Ovary (tissue), 7 donors: ENCODE measurements at regions not wholly inside any gene's neighbourhood (a gene's known extent, or its start where the extent isn't known, plus 50 kb on each side); places are given as distances from the start of the nearest gene placed in this dataset.

Experiments used
- DNase-seq, 5 donors: peaks; one replicate each; pipeline ENCODE4 v3.0.0-alpha.2; 2019 to 2020
- H3K27ac ChIP-seq, 2 donors: fragments of 200-600 bp; one replicate each; pipeline versions ENCODE4 v1.5.1 to v1.8.0; 2019 to 2022
- H3K27me3 ChIP-seq: fragments of 200-600 bp; one replicate; pipeline ENCODE4 v1.8.0; 2022
- H3K36me3 ChIP-seq: fragments of 200-600 bp; sonication (generic); one replicate; pipeline ENCODE4 v1.5.1; 2019
- H3K4me1 ChIP-seq: one replicate; pipeline ENCODE4 v1.8.1; 2013; ENCODE audit warnings: mild to moderate bottlenecking, moderate library complexity; ENCODE audit not compliant: insufficient read depth
- H3K4me3 ChIP-seq: fragments of 200-600 bp; sonication (generic); one replicate; pipeline ENCODE4 v1.5.1; 2017
- H3K9me3 ChIP-seq, 2 donors: fragments of 200-600 bp in 1 of 2; sonication (generic) in 1 of 2; one replicate each; pipeline versions ENCODE4 v1.5.1 to v1.8.1; 2013 to 2019; ENCODE audit warnings: mild to moderate bottlenecking in 1 of 2, moderate library complexity in 1 of 2
- EP300 ChIP-seq: sonication (generic); formaldehyde crosslinking; IDR thresholded peaks from one replicate; pipeline ENCODE4 v1.6.1; 2017; ENCODE audit warnings: antibody characterized with exemption
- POLR2A ChIP-seq: fragments of 450-650 bp; IDR thresholded peaks from one replicate; pipeline ENCODE4 v1.6.1; 2017; ENCODE audit warnings: antibody characterized with exemption, mild to moderate bottlenecking, moderate library complexity
- WGBS, 3 donors: extraction: QIAGEN DNeasy Blood & Tissue Kit in 1 of 3; methylation state at CpG; one replicate each; pipeline versions ENCODE4 v1.1.5 to v1.1.7; 2013 to 2017; 5-methylcytosine and 5-hydroxymethylcytosine counted together
- intact Hi-C, 4 donors: fragments of 100-400 bp; cut with DNase I; formaldehyde crosslinking; loops; one replicate each; pipeline versions ENCODE4 v1.11.0 to v1.15.1; 2022 to 2023
- TF ChIP-seq, protein P1 (sequence below), 3 donors: fragments of 450-650 bp in 2 of 3; fragments of 200-600 bp in 1 of 3; IDR thresholded peaks; one replicate each; pipeline versions ENCODE4 v1.5.1 to v1.8.0; 2016 to 2022; ENCODE audit warnings: antibody characterized with exemption in 3 of 3, mild to moderate bottlenecking in 1 of 3
- donor health status: DM: no; HTN: no; CAD: no; lungs with moderate emphysema.
- donor health status: DM: no; HTN: no; CAD: no.
- donor health status: Bipolar disorder and iron deficiency.
- donor health status: DM: no; HTN: no; CAD: no.
- donor health status: DM: yes; HTN: yes; CAD: no.

GRCh38 chr15:94930441-94930840, 699.1 kb downstream of the MCTP2 start:
- TF ChIP-seq, protein P1, sequence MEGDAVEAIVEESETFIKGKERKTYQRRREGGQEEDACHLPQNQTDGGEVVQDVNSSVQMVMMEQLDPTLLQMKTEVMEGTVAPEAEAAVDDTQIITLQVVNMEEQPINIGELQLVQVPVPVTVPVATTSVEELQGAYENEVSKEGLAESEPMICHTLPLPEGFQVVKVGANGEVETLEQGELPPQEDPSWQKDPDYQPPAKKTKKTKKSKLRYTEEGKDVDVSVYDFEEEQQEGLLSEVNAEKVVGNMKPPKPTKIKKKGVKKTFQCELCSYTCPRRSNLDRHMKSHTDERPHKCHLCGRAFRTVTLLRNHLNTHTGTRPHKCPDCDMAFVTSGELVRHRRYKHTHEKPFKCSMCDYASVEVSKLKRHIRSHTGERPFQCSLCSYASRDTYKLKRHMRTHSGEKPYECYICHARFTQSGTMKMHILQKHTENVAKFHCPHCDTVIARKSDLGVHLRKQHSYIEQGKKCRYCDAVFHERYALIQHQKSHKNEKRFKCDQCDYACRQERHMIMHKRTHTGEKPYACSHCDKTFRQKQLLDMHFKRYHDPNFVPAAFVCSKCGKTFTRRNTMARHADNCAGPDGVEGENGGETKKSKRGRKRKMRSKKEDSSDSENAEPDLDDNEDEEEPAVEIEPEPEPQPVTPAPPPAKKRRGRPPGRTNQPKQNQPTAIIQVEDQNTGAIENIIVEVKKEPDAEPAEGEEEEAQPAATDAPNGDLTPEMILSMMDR (IDR thresholded peaks at IDR 0.05), result no peak
- TF ChIP-seq EP300 (no peak), POLR2A (no peak)
- H3K27ac ChIP-seq, result no peak overlapping the region
- 67 to 71% (median 68%) methylated on average over 4 of the region's 4 CpGs for WGBS, 3 donors

GRCh38 chr15:94930960-94931359, 699.6 kb downstream of the MCTP2 start:
- Histone ChIP-seq H3K4me3 (no peak overlapping the region), H3K4me1 (no peaks in the 10 kb centered on the region), H3K36me3 (no peaks in the 10 kb centered on the region), H3K27me3 (no peaks in the 10 kb centered on the region), H3K9me3 (no peaks in the 10 kb centered on the region), H3K27ac (no peak overlapping the region)
- TF ChIP-seq POLR2A, result no peak
- TF ChIP-seq EP300, result no peak
- TF ChIP-seq, protein P1 (IDR thresholded peaks at IDR 0.05), result no peak
- intact Hi-C loops, result no loop called here
- no peak for DNase-seq
- WGBS, 3 donors, result 81 to 89% (median 85%) methylated on average over 4 of the region's 4 CpGs

More at GRCh38 chr15:94930441-94930840, 699.1 kb downstream of the MCTP2 start:
- Histone ChIP-seq H3K4me1 (no peaks in the 10 kb centered on the region), H3K36me3 (no peaks in the 10 kb centered on the region), H3K27me3 (no peaks in the 10 kb centered on the region), H3K9me3 (no peaks in the 10 kb centered on the region), H3K4me3 (no peak overlapping the region)
- intact Hi-C loops, result no loop called here
- DNase-seq, result no peak

DNA sequence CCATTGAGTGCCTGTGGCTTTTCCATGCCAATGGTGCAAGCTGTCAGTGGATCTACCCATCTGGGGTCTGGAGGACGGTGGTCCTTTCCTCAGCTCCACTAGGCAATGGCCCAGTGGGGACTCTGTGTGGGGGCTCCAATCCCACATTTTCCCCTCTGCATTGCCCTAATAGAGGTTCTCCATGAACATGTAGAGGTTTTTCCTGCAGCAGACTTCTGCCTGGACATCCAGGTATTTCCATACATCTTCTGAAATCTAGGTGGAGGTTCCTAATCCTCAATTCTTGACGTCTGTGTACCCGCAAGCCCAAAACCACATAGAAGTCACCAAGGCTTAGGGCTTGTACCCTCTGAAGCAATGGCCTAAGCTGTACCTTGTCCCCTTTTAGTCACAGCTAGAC, 703.1 kb downstream of the MCTP2 start:
- Histone ChIP-seq H3K27ac (no peak overlapping the region), H3K4me1 (no peaks in the 10 kb centered on the region), H3K27me3 (no peaks in the 10 kb centered on the region), H3K9me3 (no peaks in the 10 kb centered on the region), H3K4me3 (no peak overlapping the region), H3K36me3 (no peaks in the 10 kb centered on the region)
- TF ChIP-seq, protein P1 (IDR thresholded peaks at IDR 0.05), result no peak
- TF ChIP-seq POLR2A, result no peak
- no peak for TF ChIP-seq EP300
- DNase-seq, result no peak
- 90 to 95% (median 92%) methylated on average over 3 of the region's 3 CpGs for WGBS, 3 donors
- intact Hi-C loops, result no loop called here

DNA sequence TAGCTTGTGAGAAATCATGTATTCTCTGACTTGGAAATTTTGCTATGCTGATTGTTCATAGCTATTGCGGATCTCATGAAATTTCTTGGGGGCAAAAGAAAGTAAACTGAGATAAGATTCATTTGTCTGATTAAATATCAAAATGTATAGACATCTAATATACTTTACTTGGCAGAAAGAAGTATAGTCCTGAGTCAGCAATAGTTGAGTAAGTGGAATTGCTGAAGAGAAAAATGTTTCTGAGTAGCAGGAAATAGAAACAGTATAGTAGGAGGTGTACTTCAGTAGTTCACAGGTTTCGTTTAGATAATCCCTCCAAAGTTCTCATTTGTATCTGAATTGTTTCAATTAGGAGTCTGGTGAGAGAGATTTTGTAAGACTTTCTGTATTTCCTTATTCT, 705.9 kb downstream of the MCTP2 start:
- WGBS, 3 donors, result 62 to 74% (median 68%) methylated on average over 2 of the region's 2 CpGs
- no peak for DNase-seq
- TF ChIP-seq POLR2A, result no peak
- TF ChIP-seq, protein P1 (IDR thresholded peaks at IDR 0.05), result no peak
- TF ChIP-seq EP300, result no peak

DNA sequence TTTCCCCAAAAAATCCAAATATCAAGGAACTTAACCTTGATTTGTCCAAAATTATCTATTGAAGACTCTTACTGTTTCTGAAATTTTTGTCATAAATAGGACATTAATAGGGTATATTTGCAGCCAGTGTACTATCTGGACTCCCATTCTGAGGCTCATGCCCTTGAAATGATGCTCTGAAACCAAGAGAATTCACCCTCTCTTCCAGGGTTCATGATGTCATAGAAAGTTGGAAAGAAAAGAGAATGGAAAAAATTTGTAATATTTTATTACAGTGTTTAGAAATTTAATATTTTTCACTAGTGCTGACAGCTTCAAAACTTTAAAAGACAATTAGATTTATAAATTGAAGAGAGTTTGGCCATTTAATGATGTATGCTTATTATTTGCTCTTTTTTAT, 712.5 kb downstream of the MCTP2 start:
- no peaks in the 10 kb centered on the region for H3K27me3 ChIP-seq
- H3K9me3 ChIP-seq, result no peaks in the 10 kb centered on the region
- TF ChIP-seq EP300, result no peak
- TF ChIP-seq POLR2A, result no peak
- TF ChIP-seq, protein P1 (IDR thresholded peaks at IDR 0.05), result no peak
- no peak for DNase-seq
- intact Hi-C loops, result no loop called here
- H3K4me3 ChIP-seq, result no peak overlapping the region
- H3K36me3 ChIP-seq, result no peaks in the 10 kb centered on the region
- H3K4me1 ChIP-seq, result no peaks in the 10 kb centered on the region
- H3K27ac ChIP-seq, result no peak overlapping the region

More for the DNA sequence above, 705.9 kb downstream of the MCTP2 start:
- Histone ChIP-seq H3K4me3 (no peak overlapping the region), H3K27ac (no peak overlapping the region), H3K9me3 (no peaks in the 10 kb centered on the region), H3K36me3 (no peaks in the 10 kb centered on the region), H3K4me1 (no peaks in the 10 kb centered on the region), H3K27me3 (no peaks in the 10 kb centered on the region)
- intact Hi-C loops, result no loop called here
